Mesothelial cell of epicardium (in vitro differentiated cells): ENCODE measurements at regions not wholly inside any gene's neighbourhood (a gene's known extent, or its start where the extent isn't known, plus 50 kb on each side); places are given as distances from the start of the nearest gene placed in this dataset.

ENCODE experiments used
- DNase-seq, 2 experiments: peaks; one replicate each; pipeline ENCODE4 v3.0.0; 2021; ENCODE audit warnings: low spot score in 2 of 2; ENCODE audit not compliant: unreplicated experiment in 2 of 2
- H3K27ac Mint-ChIP-seq: 2 replicates; pipeline ENCODE4 v1.8.0; 2021; ENCODE audit warnings: mixed read lengths
- H3K27me3 Mint-ChIP-seq: 2 replicates; pipeline ENCODE4 v1.8.0; 2021; ENCODE audit warnings: low read depth, mixed read lengths
- H3K36me3 Mint-ChIP-seq: 2 replicates; pipeline ENCODE4 v1.8.0; 2021; ENCODE audit warnings: mixed read lengths
- H3K4me1 Mint-ChIP-seq: 2 replicates; pipeline ENCODE4 v1.8.0; 2021; ENCODE audit warnings: mixed read lengths
- H3K4me3 Mint-ChIP-seq: 2 replicates; pipeline ENCODE4 v1.8.0; 2021; ENCODE audit warnings: mild to moderate bottlenecking, moderate library complexity, mixed read lengths
- H3K9me3 Mint-ChIP-seq: 2 replicates; pipeline ENCODE4 v1.8.0; 2021; ENCODE audit warnings: mixed read lengths
- TF ChIP-seq, protein P1 (sequence below): fragments of 200-600 bp; sonication (generic); IDR thresholded peaks from one replicate; pipeline ENCODE4 v1.5.0; 2021; ENCODE audit warnings: antibody characterized with exemption; ENCODE audit not compliant: unreplicated experiment

DNA sequence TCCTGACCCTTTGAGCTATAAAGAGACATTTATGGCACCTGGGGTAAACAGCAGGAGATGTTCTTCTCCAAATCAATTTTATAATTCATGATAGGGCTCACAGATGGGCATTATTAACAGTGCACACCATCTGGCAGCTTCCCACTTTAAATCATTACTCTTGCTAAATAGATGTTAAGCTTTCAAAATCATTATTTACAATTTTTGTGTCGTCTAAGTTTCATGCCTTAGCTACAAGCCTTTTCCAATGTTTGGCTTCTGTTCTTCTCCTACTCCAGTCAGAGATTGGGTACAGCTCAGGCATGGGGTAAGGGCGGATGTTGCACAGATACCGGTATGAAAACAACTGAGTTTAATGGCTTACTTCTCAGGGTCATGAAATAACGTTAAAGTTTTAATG, 120.9 kb upstream of the PFN2 start:
- no peak overlapping the region for H3K4me3 Mint-ChIP-seq

DNA sequence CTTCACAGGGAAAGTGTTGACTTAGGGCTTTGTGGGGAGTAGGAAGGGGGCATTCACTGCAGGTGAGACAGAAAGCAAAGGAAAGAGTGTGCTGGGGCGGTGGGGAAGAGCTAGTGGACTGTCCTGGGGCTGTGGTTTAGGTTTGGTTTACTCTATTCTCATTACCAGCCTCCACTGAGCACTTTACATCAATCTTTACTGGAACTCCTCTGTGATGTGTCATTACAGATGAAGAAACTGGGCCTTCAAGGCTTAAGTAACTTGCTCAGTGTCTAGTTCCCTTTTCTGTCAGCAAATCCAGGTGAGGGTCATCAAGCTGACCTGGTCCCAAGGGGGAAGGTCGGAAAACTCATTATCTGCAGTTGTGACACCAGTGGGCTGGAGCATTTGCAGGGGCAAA, 120.2 kb upstream of the PFN2 start:
- no peaks in the 10 kb centered on the region for H3K4me1 Mint-ChIP-seq
- DNase-seq, result no peak
- no peaks in the 10 kb centered on the region for H3K27me3 Mint-ChIP-seq
- no peak overlapping the region for H3K27ac Mint-ChIP-seq
- peaks cover 5% of the 10 kb centered on the region for H3K9me3 Mint-ChIP-seq
- H3K36me3 Mint-ChIP-seq, result no peaks in the 10 kb centered on the region
- no peak overlapping the region for H3K4me3 Mint-ChIP-seq
- TF ChIP-seq, protein P1, sequence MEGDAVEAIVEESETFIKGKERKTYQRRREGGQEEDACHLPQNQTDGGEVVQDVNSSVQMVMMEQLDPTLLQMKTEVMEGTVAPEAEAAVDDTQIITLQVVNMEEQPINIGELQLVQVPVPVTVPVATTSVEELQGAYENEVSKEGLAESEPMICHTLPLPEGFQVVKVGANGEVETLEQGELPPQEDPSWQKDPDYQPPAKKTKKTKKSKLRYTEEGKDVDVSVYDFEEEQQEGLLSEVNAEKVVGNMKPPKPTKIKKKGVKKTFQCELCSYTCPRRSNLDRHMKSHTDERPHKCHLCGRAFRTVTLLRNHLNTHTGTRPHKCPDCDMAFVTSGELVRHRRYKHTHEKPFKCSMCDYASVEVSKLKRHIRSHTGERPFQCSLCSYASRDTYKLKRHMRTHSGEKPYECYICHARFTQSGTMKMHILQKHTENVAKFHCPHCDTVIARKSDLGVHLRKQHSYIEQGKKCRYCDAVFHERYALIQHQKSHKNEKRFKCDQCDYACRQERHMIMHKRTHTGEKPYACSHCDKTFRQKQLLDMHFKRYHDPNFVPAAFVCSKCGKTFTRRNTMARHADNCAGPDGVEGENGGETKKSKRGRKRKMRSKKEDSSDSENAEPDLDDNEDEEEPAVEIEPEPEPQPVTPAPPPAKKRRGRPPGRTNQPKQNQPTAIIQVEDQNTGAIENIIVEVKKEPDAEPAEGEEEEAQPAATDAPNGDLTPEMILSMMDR, result no peak

More for the DNA sequence above, 120.9 kb upstream of the PFN2 start:
- DNase-seq, result no peak
- Mint-ChIP-seq H3K27me3 (no peaks in the 10 kb centered on the region), H3K27ac (no peak overlapping the region), H3K4me1 (no peaks in the 10 kb centered on the region), H3K36me3 (no peaks in the 10 kb centered on the region), H3K9me3 (peaks cover 5% of the 10 kb centered on the region)
- TF ChIP-seq, protein P1, result no peak

DNA sequence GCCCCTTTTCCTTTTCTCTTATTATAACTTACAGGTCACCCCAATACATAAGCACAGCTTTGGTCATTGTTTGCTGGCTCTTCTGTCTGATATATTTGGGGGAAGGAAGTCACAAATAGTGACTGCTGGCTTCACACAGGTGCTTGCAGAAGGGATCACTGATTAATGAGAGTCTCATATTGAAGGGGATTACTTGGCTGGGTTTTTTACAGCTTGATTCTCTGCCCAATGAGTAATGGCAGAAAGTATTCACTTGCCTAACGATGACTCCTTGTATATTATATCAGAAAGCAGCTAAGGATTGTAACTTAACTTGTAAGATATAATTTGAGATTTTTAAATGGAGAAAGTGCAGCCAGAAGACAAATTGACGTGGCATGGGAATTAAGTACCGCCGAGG, 119.3 kb upstream of the PFN2 start:
- no peaks in the 10 kb centered on the region for H3K36me3 Mint-ChIP-seq
- H3K27me3 Mint-ChIP-seq, result no peaks in the 10 kb centered on the region
- DNase-seq, result no peak
- H3K4me3 Mint-ChIP-seq, result no peak overlapping the region
- no peak overlapping the region for H3K27ac Mint-ChIP-seq
- H3K4me1 Mint-ChIP-seq, result peaks cover under 1% of the 10 kb centered on the region
- H3K9me3 Mint-ChIP-seq, result peaks cover 5% of the 10 kb centered on the region
- TF ChIP-seq, protein P1, result no peak

DNA sequence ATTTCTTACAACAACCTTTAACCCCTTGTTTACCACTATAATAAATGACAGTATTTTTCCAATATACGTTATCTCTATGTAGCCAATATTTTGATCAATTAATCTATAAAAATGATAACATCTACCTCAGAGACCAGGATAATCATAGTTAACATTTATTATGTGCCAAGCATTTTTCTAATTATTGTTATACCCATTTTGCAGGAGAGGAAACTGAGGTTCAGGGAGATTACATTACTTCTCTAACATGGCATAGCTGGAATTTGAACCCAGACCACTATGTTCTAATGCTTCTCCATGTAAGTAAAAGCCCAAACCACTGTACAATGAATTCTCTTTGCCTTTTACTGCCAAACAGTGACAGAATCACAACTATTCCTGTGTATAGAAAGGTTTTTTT, 113.4 kb upstream of the PFN2 start:
- Mint-ChIP-seq H3K27me3 (no peaks in the 10 kb centered on the region), H3K4me3 (no peak overlapping the region), H3K4me1 (peaks cover 39% of the 10 kb centered on the region), H3K27ac (no peak overlapping the region), H3K36me3 (no peaks in the 10 kb centered on the region), H3K9me3 (peaks cover 5% of the 10 kb centered on the region)
- no peak for DNase-seq
- TF ChIP-seq, protein P1, result no peak

DNA sequence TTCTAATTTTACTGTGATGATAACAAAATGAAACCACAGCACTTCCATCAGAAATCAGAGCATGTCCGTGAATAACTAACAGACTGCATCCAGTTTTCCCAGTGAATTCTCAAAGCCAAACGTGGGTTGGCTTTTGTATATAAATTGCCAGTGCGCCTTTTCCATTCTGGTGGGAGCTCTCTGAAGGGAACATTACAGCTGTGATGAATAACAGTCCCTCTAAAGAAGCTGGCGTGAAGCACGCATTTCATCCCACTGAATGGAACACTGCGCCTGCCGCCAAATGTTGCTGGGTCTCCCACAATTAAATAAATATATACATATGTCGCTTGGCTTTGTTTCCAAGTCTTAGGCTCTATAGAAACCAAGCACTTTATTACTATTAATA, 113.0 kb upstream of the PFN2 start:
- Mint-ChIP-seq H3K27ac (no peak overlapping the region), H3K36me3 (no peaks in the 10 kb centered on the region), H3K4me3 (no peak overlapping the region), H3K4me1 (peaks cover 44% of the 10 kb centered on the region), H3K27me3 (no peaks in the 10 kb centered on the region), H3K9me3 (peaks cover 5% of the 10 kb centered on the region)
- DNase-seq, result no peak
- TF ChIP-seq, protein P1, result no peak

DNA sequence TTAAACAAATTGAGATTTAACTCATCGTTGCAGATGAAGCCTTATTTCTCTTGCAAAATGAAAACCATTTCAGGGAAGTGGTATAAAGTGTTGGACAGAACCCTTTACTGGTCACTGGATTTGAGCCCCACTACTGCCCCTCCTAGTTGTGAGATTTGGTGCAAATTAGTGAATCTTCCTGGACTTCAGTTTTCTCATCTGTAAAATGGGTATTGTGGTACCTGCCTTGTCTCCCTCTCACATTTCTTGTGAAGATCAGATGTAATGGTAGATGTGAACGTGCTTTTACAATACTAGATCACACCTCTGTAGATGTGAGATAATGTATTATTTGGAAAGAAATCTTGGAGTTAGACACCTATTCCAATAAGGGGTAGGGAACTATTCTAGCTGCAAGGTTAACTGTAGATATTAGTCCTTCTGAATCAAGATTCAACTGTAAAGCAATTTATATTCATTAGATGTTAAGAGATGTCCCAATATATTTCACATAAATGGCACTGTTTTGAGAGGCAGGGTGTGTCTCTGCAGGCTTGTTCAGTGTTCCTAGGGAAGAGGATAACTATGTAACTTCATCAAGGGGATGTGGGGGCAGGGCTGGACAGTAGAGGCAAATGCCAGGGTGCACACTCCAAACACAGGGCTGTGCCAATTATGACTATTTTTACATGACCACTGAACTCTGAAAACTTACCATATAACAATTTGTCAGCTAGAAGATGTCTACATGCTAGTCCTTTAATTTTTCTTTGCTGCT, 112.4 kb upstream of the PFN2 start:
- no peak for DNase-seq
- Mint-ChIP-seq H3K4me1 (peaks cover 48% of the 10 kb centered on the region), H3K9me3 (peaks cover 5% of the 10 kb centered on the region), H3K36me3 (no peaks in the 10 kb centered on the region), H3K27ac (no peak overlapping the region), H3K27me3 (no peaks in the 10 kb centered on the region), H3K4me3 (no peak overlapping the region)
- TF ChIP-seq, protein P1, result no peak
